22Rv1 (cell line): ENCODE measurements at regions not wholly inside any gene's neighbourhood (a gene's known extent, or its start where the extent isn't known, plus 50 kb on each side); places are given as distances from the start of the nearest gene placed in this dataset.

ENCODE experiments used
- ZFX ChIP-seq: fragments of 450-650 bp; IDR thresholded peaks from 2 replicates; pipeline ENCODE4 v1.6.1; 2017; ENCODE audit warnings: antibody characterized with exemption, borderline replicate concordance
- TF ChIP-seq, protein P1 (sequence below): fragments of 450-650 bp; IDR thresholded peaks from 2 replicates; pipeline ENCODE4 v1.5.1; 2017; ENCODE audit warnings: mild to moderate bottlenecking

DNA sequence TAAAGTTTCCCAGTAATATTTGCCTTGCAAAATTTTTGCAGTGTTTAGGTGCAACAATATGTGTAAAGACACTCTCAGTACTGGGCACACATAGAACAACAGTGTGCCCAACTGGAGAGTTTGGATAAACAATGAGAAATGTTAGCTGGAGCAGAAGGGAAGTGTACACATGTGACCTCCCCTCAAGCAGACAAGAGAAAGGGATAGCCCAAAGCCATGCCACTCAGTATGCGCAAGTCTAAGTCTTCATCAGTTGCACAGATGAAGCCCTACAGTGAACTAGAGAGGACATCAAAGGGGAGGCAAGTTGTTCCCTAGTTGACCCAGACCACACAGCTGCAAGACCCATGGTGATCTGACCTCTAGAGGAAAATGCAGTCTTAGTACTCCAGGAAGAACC, 97.9 kb upstream of the CDH11 start:
- TF ChIP-seq, protein P1, sequence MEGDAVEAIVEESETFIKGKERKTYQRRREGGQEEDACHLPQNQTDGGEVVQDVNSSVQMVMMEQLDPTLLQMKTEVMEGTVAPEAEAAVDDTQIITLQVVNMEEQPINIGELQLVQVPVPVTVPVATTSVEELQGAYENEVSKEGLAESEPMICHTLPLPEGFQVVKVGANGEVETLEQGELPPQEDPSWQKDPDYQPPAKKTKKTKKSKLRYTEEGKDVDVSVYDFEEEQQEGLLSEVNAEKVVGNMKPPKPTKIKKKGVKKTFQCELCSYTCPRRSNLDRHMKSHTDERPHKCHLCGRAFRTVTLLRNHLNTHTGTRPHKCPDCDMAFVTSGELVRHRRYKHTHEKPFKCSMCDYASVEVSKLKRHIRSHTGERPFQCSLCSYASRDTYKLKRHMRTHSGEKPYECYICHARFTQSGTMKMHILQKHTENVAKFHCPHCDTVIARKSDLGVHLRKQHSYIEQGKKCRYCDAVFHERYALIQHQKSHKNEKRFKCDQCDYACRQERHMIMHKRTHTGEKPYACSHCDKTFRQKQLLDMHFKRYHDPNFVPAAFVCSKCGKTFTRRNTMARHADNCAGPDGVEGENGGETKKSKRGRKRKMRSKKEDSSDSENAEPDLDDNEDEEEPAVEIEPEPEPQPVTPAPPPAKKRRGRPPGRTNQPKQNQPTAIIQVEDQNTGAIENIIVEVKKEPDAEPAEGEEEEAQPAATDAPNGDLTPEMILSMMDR: no peak
- no peak for TF ChIP-seq ZFX
